ENCODE measurements at regions not wholly inside any gene's neighbourhood (a gene's known extent, or its start where the extent isn't known, plus 50 kb on each side); places are given as distances from the start of the nearest gene placed in this dataset.
"Not testable (repeated sequence)": the region's sequence is repeated elsewhere in the genome, so short reads cannot be mapped to it uniquely, and the experiment has no call there.

DNA sequence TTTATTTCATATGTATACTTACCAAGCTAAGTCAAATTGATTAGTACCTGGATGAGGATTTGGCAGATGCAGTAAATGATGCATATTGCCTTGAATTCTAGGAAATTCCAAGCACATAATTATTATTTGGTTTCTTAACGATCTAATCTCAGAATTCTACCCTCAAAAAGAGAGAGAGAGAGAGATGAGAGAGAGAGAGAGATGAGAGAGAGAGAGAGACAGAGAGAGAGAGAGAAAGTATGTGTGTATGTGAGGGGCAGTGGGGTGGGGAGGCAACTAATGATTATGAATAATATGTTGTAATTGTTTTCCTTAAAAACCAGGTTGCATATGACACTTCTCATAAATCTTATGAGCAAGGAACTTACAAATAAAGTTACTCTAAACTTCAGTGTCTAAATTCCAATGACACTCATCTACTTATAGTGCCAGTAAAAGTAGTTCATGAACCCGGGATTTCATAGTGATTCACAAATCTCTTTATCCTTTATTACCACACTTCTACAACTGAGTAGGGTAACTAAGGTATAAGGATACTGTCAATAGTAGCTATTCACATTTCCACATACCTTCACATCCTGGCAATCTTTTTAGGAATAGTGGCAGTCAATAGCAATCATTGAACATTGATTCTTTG lies 60.5 kb upstream of the EDIL3 start:
- Mint-ChIP-seq H3K27me3 (no peaks in the 10 kb centered on the region), H3K27ac (no peak overlapping the region), H3K4me1 (no peaks in the 10 kb centered on the region), H3K4me3 (no peak overlapping the region), H3K9me3 (peaks cover 7% of the 10 kb centered on the region), H3K36me3 (ENCODE audit: low read depth) (no peaks in the 10 kb centered on the region)
- ChIA-PET POLR2A (no interaction called here), CTCF (interaction anchor here (0.7 kb wide), 1 partner anchor 57 kb away, joined by 3 read pairs; no protein-coding TSS in a partner anchor)
- no peak for DNase-seq

DNA sequence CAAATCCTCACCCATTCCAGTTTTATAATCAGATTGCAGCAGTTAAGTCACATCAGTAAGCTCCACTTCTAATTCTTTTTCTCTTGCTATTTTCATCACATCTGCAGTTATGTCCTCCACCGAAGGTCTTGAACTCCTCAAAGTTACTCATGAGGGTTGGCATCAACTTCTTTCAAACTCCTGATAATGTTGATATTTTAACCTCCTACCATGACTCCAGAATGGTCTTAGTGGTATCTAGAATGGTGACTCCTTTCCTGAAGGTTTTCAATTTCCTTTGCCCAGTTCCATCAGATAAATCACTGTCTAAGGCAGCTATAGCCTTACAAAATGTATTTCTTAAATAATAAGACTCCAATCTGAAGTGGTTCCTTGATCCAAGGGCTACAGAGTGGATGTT lies 53.8 kb upstream of the EDIL3 start:
- Mint-ChIP-seq H3K4me3 (no peak overlapping the region), H3K4me1 (no peaks in the 10 kb centered on the region), H3K27me3 (no peaks in the 10 kb centered on the region), H3K9me3 (no peaks in the 10 kb centered on the region), H3K36me3 (ENCODE audit: low read depth) (no peaks in the 10 kb centered on the region), H3K27ac (no peak overlapping the region)
- DNase-seq, result no peak
- CTCF ChIA-PET, result no interaction called here
- POLR2A ChIA-PET, result no interaction called here

DNA sequence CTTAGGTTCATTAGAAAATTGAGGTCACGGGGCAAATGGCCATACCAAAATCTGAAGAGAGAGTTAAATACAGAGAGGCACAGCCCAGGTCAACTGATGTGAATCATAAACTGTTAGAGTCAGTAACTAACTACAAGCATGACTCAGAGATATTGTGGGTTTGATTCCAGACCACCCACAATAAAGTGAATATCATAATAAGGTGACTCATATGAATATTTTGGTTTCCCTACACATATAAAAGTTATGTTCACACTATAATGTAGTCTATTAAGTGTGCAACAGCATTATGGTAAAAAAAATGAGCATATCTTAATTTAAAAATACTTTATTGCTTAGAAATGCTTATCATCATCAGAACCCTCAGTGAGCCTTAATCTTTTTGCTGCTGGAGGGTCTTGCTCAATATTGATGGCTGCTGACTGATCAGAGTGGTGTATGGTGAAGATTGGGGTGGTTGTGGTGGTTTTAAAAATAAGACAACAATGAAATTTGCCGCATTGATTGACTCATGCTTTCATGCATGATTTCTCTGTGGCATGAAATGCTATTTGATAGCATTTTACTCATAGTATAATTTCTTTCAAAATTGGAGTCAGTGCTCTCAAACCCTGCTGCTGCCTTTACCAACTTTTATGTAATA lies 53.1 kb upstream of the EDIL3 start:
- Mint-ChIP-seq H3K27me3 (no peaks in the 10 kb centered on the region), H3K4me1 (no peaks in the 10 kb centered on the region), H3K36me3 (ENCODE audit: low read depth) (no peaks in the 10 kb centered on the region), H3K27ac (no peak overlapping the region), H3K9me3 (no peaks in the 10 kb centered on the region), H3K4me3 (no peak overlapping the region)
- ChIA-PET POLR2A (no interaction called here), CTCF (no interaction called here)
- no peak for DNase-seq

DNA sequence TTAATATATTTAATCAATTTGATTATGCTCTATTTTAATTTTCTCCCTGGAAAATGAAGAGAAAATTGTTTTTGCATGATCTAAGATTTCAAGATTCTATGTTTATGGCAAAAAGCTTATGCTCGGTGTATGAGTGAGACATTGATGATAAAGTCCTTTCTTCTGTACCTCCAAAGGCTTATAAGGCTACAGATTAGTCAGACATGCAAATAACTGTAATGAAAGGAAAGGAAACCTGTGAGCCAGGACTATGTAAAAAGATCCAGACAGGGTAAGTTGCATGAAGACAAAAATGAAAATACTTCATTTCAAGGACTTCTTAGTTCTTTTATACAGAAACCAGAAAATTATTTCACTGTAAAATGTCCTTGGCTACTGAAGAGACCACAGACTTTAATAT lies 52.2 kb upstream of the EDIL3 start:
- Mint-ChIP-seq H3K27ac (no peak overlapping the region), H3K36me3 (ENCODE audit: low read depth) (no peaks in the 10 kb centered on the region), H3K9me3 (no peaks in the 10 kb centered on the region), H3K4me1 (no peaks in the 10 kb centered on the region), H3K4me3 (no peak overlapping the region), H3K27me3 (no peaks in the 10 kb centered on the region)
- POLR2A ChIA-PET, result no interaction called here
- CTCF ChIA-PET, result no interaction called here
- DNase-seq, result no peak

DNA sequence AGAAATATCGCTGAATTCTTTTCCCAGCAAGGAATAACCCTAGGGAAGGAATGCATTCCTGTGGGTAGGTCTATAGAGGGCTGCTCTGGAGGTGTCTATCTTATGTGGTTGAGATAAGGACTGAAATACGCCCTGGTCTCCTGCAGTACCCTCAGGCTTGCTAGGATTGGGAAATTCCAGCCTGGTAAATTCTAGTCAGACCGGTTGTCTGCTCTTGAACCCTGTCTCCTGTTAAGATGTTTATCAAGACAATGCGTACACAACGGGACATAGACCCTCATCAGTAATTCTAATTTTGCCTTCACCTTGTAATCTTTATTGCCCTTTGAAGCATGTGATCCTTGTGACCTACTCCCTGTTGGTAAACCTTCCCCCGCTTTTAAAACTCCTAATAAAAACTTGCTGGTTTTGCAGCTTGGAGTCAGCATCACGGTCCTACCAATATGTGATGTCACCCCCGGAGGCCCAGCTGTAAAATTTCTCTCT lies 51.2 kb upstream of the EDIL3 start:
- H3K27ac Mint-ChIP-seq; H3K27me3 Mint-ChIP-seq; POLR2A ChIA-PET; CTCF ChIA-PET; H3K4me3 Mint-ChIP-seq; H3K36me3 Mint-ChIP-seq (ENCODE audit: low read depth); H3K9me3 Mint-ChIP-seq; H3K4me1 Mint-ChIP-seq; DNase-seq: not testable (repeated sequence)
